GM21737 (cell line): ENCODE measurements at regions not wholly inside any gene's neighbourhood (a gene's known extent, or its start where the extent isn't known, plus 50 kb on each side); places are given as distances from the start of the nearest gene placed in this dataset.
"Not testable (repeated sequence)": the region's sequence is repeated elsewhere in the genome, so short reads cannot be mapped to it uniquely, and the experiment has no call there.

ENCODE experiments used
- ATAC-seq: cut with Tn5 transposase; IDR thresholded peaks from one replicate; pipeline ENCODE4 v1.9.1; 2021; ENCODE audit warnings: mild to moderate bottlenecking, moderate library complexity; ENCODE audit not compliant: unreplicated experiment

DNA sequence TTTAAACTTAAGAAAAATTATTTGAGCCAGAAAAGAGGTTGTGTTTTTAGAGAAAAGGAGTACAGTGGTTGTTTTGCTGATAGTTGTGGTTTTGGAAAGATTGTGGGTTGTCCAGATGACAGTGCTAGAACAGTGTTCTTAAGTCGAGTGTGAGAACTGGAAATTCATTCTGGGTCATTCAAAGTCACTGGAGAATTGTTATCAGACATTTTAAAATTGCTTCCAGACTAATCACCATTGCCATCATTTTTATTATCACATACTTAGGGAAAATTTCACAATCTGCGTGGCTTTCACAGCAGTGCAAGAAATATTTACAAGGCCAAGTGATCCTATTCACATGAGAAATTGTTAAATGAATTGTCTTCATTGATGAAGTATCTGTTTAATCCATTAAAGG is 242.2 kb upstream of the DDI1 start:
- ATAC-seq: no peak

- no peak for ATAC-seq
Measured at GRCh38 chr11:103798026-103798425, 238.4 kb upstream of the DDI1 start.

GRCh38 chr11:103798446-103798845 is 238.0 kb upstream of the DDI1 start:
- ATAC-seq: no peak

GRCh38 chr11:103800406-103801114 is 235.9 kb upstream of the DDI1 start:
- no peak for ATAC-seq

DNA sequence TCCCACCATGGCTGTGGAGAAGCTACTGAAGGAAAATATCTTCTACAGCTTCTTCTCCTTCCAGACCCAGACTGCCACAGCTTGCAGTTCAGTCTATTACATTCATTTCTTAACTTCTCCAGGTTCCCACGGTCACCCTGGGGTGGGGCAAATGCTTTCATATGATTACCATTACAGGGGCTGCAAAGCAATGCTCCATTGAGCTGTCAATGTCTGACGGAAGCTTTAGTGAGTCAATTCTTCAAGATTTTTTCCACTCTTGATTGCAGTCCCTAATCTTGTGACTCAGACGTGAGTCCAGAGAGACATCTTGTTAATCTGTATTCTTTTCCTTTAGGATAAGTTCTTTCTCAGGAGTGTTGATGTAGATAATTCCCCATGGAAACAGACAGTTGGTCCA is 233.4 kb upstream of the DDI1 start:
- no peak for ATAC-seq

DNA sequence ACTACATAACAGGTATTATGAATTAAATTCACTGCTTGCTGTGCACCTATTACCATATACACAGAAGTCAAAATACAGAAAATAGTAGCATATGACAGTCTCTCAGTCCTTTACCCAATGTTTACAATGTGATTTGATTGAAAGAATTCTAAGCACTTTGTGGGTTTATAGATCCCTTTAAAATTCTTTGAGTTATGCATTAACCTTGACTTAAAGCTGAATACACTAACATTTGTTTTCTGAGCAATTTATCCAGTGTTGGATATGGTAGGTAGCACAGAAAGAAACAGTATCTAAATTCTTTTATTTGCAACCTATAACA is 230.8 kb upstream of the DDI1 start:
- no peak for ATAC-seq

DNA sequence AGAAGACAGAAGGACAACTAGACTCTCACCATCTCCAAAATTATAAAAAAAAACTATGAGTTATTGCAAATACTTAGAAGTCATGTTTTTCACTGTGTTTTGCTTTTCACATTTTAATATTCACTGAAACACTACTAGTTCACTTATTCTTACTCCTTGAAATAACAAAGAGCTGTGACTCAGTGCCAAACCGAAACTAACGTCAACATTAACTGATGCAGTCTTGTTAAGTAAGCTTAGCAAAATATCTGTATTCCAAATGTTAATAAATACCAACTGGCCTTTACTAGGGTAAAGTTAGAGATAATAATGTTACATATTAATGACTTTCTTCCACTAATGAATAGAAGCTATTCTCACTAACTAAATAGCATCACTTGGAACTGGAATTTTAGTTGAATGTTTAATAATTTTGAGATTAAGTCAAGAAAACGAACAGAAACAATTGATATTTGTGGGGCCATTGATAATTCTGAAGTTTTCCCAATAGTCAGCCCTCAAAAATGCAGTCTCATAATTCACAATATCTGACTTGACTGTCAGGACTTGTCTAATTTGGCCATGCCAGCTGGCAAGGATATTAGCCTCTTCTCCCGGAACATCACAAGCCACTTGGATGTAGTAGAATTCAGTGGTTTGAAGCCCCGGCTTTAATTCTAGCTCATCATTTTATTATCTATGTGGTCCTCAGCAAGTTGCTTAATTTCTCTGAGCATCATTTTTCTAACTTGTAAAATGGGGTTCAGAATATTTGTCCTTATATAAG is 230.1 kb upstream of the DDI1 start:
- ATAC-seq: no peak

DNA sequence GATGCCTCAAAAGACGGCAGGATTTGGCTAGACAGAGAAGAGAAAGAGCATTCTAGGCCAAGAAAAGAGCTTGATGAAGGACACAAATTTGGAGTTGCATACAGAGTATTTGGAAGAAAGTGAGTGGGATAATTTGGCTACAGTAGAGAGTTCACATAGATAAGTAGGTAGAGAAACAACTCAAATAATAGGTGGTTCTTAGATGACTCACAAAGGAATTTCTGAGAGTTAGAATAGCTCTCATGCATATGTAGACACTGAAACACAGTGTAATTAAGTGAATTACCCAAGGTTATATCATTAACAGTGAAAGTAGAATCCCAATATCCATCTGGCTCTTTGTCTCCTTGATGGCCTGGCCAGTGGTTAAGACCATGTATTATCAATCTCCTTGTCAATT is 228.6 kb upstream of the DDI1 start:
- no peak for ATAC-seq

DNA sequence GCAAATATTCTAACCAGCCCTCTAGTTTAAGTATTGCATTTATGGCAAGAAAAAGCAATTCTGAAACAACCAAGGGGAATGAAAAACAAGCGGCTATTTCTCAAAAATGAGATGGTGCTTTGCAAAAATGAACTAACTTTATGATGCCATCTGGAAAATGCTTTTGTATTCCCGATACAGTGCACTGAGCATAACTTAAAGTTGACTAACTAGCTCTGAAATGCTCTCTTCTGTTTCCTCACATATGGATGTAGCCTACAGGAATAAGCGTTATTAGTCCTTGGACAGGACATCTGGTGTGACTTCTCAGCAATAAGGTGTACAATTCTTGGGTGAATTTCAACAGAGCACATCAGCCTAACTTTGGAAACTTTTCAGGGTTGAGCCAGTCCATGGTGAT is 228.2 kb upstream of the DDI1 start:
- ATAC-seq: no peak

DNA sequence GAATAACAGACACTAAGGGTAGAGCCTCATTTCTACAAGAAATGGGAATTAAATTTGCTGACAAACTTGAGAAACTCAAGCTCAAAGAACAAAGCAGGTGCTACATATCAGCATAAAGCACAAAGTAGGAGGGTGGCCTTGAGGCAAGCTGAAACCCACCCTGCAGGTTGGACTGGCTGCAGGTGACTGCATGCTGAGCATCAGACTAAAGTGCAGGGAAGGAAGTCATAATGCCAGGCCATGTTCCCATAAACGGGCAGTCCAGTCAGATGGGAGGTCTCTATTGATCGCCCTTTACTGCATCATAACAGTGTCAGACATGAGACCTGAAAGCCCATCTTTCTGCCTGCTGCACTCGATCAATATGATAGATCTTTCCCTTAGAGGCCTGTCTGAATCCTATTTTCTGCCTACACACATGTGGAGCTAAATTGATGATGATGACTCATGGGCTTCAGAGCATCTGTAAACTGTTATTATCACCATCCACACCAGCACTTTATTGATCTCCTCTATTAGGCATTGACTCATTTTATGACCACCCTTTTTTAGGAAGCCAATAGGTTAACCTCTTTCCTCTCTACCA is 224.5 kb upstream of the DDI1 start:
- no peak for ATAC-seq

DNA sequence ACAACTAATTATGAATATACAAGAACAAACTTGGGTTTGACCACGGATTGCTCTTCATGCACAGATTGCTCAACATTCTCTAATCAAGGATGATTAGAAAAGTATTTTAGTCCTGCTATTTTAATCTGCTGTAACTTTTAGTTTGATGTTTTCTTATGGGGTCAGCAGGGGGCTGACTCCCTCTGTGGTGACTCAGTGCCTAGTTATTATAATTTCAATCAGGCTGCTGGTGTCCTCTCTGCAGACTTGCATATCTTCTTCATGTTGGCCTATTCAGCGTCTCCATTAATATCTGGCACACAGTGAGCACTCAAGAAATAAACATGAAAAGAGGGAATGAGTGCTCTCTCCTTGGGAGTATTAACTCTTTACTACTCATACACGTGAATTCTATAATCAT is 223.8 kb upstream of the DDI1 start:
- ATAC-seq: no peak

DNA sequence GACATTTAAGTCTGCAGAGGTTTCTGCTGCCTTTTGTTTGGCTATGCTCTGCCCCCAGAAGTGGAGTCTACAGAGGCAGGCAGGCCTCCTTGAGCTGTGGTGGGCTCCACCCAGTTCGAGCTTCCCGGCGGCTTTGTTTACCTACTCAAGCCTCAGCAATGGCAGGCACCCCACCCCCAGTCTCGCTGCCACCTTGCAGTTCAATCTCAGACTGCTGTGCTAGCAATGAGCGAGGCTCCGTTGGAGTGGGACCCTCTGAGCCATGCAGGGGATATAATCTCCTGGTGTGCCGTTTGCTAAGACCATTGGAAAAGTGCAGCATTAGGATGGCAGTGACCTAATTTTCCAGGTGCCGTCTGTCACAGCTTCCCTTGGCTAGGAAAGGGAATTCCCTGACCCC is 216.1 kb upstream of the DDI1 start:
- not testable (repeated sequence) for ATAC-seq

- ATAC-seq: no peak
Measured at GRCh38 chr11:103824116-103824515, 212.3 kb upstream of the DDI1 start.

DNA sequence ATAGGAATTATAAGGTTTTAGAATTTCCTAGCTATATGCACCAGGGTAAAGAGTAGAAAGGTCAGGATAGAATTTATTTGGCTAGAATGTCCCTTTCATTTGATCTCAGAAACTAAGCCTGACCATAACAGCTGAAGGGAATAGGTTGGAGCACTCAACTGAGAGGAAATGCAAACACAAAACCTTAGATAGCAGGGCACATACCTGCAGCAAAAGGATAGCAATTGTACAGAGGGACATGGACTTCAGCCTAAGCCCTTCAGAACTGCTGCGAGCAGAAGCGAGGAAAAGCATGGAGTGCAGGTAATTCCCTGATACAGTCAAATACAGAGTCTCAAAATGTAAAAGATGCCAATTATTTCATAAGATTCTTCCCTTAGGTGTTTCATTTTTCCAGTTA is 211.0 kb upstream of the DDI1 start:
- no peak for ATAC-seq

GRCh38 chr11:103826856-103827255 is 209.6 kb upstream of the DDI1 start:
- no peak for ATAC-seq

DNA sequence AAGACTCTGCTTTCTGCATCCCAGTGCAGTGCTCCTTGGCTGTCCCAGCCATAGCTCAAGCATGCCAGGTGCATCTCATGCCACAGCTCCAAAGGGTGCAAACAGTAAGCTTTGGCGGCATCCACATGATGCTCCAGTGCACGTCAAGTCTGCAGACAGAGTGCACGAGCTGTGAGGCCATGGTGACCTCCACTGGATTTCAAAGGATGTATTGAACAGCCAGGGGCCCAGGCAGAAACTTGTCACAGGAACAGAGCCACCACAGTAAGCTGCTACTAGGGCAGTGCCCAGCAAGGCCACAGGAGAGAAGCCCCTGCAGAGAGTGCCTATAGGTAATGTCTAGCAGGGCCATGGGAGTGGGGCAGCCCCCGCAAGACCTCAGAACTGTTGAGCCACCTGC is 206.8 kb upstream of the DDI1 start:
- ATAC-seq: no peak

DNA sequence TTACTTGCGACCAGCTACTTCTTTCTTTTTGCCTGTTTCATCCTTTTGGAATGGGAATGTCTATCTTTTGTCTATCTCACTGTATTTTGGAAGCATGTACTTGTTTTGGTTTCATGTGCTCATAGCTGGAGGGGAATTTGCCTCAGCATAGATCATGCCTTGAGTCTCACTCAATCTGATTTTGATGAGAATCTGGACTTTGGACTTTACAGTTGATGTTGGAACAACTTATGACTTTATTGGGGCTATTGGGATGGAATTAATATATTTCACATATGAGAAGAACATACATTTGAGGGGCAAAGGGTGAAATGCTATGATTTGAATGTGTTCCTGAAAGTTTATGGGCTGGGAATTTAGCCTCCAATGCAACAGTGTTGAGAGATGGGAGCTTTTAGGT is 206.2 kb upstream of the DDI1 start:
- ATAC-seq: no peak

DNA sequence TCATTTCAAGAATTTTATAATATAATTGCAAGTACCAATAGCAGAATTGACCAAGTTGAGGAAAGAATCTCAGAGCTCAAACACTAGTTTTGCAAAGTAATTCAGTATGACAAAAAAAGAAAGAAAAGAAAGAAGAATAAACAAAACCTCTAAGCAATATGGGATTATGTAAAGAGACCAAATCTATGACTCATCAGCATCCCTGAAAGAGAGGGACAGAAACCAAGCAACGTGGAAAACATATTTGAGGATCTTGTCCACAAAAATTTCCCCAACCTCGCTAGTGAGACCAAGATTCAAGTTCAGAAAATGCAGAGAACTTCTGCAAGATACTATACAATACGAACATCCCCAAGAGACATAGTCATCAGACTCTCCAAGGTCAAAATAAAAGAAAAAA is 203.7 kb upstream of the DDI1 start:
- no peak for ATAC-seq

GRCh38 chr11:103842191-103842590 is 194.2 kb upstream of the DDI1 start:
- no peak for ATAC-seq

DNA sequence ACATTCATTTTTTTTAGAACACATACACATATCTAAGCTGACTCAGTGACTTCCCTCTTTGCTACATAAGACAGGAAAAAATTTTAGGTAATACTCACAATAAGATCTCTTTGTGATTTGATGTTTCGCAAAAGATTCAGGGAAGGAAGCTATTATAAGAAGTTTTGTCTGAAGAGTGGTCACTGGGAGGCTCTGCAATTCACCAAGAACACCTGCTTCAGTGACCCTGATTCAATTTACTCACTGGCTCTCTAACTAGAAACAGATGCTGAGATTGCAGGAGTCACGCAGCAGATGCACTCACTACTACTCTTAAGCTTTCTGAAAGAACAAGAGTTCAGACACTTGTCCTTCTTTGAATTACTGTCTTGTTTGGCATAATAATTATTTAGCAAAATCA is 193.6 kb upstream of the DDI1 start:
- no peak for ATAC-seq

GRCh38 chr11:103844327-103845215 is 191.9 kb upstream of the DDI1 start:
- peak; percentile 97 for ATAC-seq
